WTC11 (cell line): ENCODE measurements at regions not wholly inside any gene's neighbourhood (a gene's known extent, or its start where the extent isn't known, plus 50 kb on each side); places are given as distances from the start of the nearest gene placed in this dataset.
A peak's percentile ranks its signal among the peaks of the same experiment; 100 is the strongest.

Experiments used
- ATAC-seq: fragments of 200-7000 bp; cut with Tn5 transposase; 2 replicates; pipeline ENCODE4 v1.10.0; 2021; ENCODE audit warnings: mild to moderate bottlenecking, moderate library complexity
- CTCF ChIA-PET: fragments of 300-600 bp; sonication (Branson Sonifier 250); formaldehyde crosslinking; loops from one replicate; lab custom pipeline; 2021; ENCODE audit warnings: antibody characterized with exemption; lab: Charles Lee
- POLR2A ChIA-PET: fragments of 350-600 bp; sonication (Branson Sonifier 250); formaldehyde crosslinking; loops from one replicate; lab custom pipeline; 2021; ENCODE audit warnings: antibody characterized with exemption; lab: Charles Lee
- DNase-seq: peaks from one replicate; pipeline ENCODE4 v3.0.0; 2021; ENCODE audit warnings: low spot score
- H3K27ac Mint-ChIP-seq: 2 replicates; pipeline ENCODE4 v1.8.0; 2021; ENCODE audit warnings: mixed read lengths
- H3K27me3 Mint-ChIP-seq: 2 replicates; pipeline ENCODE4 v1.8.0; 2021; ENCODE audit warnings: low read depth, mild to moderate bottlenecking, moderate library complexity, mixed read lengths
- H3K36me3 Mint-ChIP-seq: 2 replicates; pipeline ENCODE4 v1.8.0; 2021; ENCODE audit warnings: mixed read lengths
- H3K4me1 Mint-ChIP-seq: 2 replicates; pipeline ENCODE4 v1.8.0; 2022; ENCODE audit warnings: mixed read lengths
- H3K4me3 Mint-ChIP-seq: 2 replicates; pipeline ENCODE4 v1.8.0; 2021; ENCODE audit warnings: mild to moderate bottlenecking, moderate library complexity, mixed read lengths
- H3K9me3 Mint-ChIP-seq: 2 replicates; pipeline ENCODE4 v1.8.0; 2021; ENCODE audit warnings: mixed read lengths
- AFF4 ChIP-seq: sonication (generic); formaldehyde crosslinking; IDR thresholded peaks from 2 replicates; pipeline ENCODE4 v1.8.1; 2023; ENCODE audit warnings: mild to moderate bottlenecking, missing genetic modification reagents, borderline replicate concordance
- CBFB ChIP-seq: sonication (generic); formaldehyde crosslinking; IDR thresholded peaks from 2 replicates; pipeline ENCODE4 v1.8.1; 2022; ENCODE audit warnings: mild to moderate bottlenecking, low read depth, missing genetic modification reagents
- FOXJ3 ChIP-seq: sonication (generic); formaldehyde crosslinking; IDR thresholded peaks from 2 replicates; pipeline ENCODE4 v1.9.0; 2021; ENCODE audit warnings: missing genetic modification reagents, mild to moderate bottlenecking, borderline replicate concordance
- HMGA2 ChIP-seq: fragments of 250-450 bp; sonication (Bioruptor Pico); IDR thresholded peaks from 2 replicates; pipeline ENCODE4 v1.4.0; 2021; ENCODE audit warnings: mild to moderate bottlenecking, moderate library complexity
- IRF2 ChIP-seq: sonication (generic); formaldehyde crosslinking; IDR thresholded peaks from 2 replicates; pipeline ENCODE4 v1.8.0; 2022; ENCODE audit warnings: low read depth, missing genetic modification reagents, borderline replicate concordance
- MYBL2 ChIP-seq: sonication (generic); formaldehyde crosslinking; IDR thresholded peaks from 2 replicates; pipeline ENCODE4 v1.8.1; 2023; ENCODE audit warnings: mild to moderate bottlenecking, moderate library complexity, missing genetic modification reagents
- NR1H2 ChIP-seq: sonication (generic); formaldehyde crosslinking; IDR thresholded peaks from 2 replicates; pipeline ENCODE4 v1.9.0; 2021; ENCODE audit warnings: mild to moderate bottlenecking, moderate library complexity, missing genetic modification reagents
- NR3C1 ChIP-seq: sonication (generic); formaldehyde crosslinking; conservative IDR thresholded peaks from 2 replicates; pipeline ENCODE4 v1.8.1; 2023; ENCODE audit warnings: low read depth, mild to moderate bottlenecking, missing genetic modification reagents
- SMAD3 ChIP-seq: sonication (generic); formaldehyde crosslinking; IDR thresholded peaks from 2 replicates; pipeline ENCODE4 v1.8.0; 2022; ENCODE audit warnings: missing genetic modification reagents, mild to moderate bottlenecking, borderline replicate concordance
- SOX15 ChIP-seq: fragments of 250-450 bp; sonication (Bioruptor Pico); IDR thresholded peaks from 2 replicates; pipeline ENCODE4 v1.9.0; 2021; ENCODE audit warnings: mild to moderate bottlenecking
- TEAD1 ChIP-seq: sonication (generic); formaldehyde crosslinking; IDR thresholded peaks from 2 replicates; pipeline ENCODE4 v1.8.0; 2022; ENCODE audit warnings: mild to moderate bottlenecking, missing genetic modification reagents
- ZBTB43 ChIP-seq: sonication (generic); formaldehyde crosslinking; IDR thresholded peaks from 2 replicates; pipeline ENCODE4 v1.8.1; 2023; ENCODE audit warnings: mild to moderate bottlenecking, missing genetic modification reagents
- ZNF671 ChIP-seq: fragments of 250-450 bp; sonication (Bioruptor Pico); IDR thresholded peaks from 2 replicates; pipeline ENCODE4 v1.8.0; 2021; ENCODE audit warnings: mild to moderate bottlenecking
- TF ChIP-seq, protein P1 (sequence below): sonication (generic); formaldehyde crosslinking; IDR thresholded peaks from 2 replicates; pipeline ENCODE4 v1.8.1; 2023; ENCODE audit warnings: mild to moderate bottlenecking, missing genetic modification reagents, moderate library complexity
- TF ChIP-seq, protein P2 (sequence below): sonication (generic); formaldehyde crosslinking; IDR thresholded peaks from 2 replicates; pipeline ENCODE4 v1.8.0; 2023; ENCODE audit warnings: missing genetic modification reagents
- TF ChIP-seq, protein P3 (sequence below): fragments of 250-450 bp; sonication (Bioruptor Pico); conservative IDR thresholded peaks from 2 replicates; pipeline ENCODE4 v1.9.0; 2021; ENCODE audit warnings: mild to moderate bottlenecking

GRCh38 chr6:40287296-40287850, 299.8 kb downstream of the LRFN2 start:
- no peak overlapping the region for H3K27ac Mint-ChIP-seq
- no peak for DNase-seq
- TF ChIP-seq HMGA2 (CRISPR knock-in tag) = no peak
- CTCF ChIA-PET = interaction anchor here (1.7 to 1.9 kb wide), 2 partner anchors 21 to 123 kb away, joined by 7 to 10 read pairs; no protein-coding TSS in a partner anchor
- H3K9me3 Mint-ChIP-seq = peaks cover 5% of the 10 kb centered on the region; the same call in 1 of the 2 replicates
- peaks cover 2% of the 10 kb centered on the region; the same call in 1 of the 2 replicates for H3K36me3 Mint-ChIP-seq
- no peaks in the 10 kb centered on the region; the same call in none of the 2 replicates for H3K27me3 Mint-ChIP-seq
- no peak for ATAC-seq
- peaks cover 85% of the 10 kb centered on the region for H3K4me1 Mint-ChIP-seq
- POLR2A ChIA-PET = no interaction called here
- peak overlapping the region; percentile 25; the same call in 1 of the 2 replicates for H3K4me3 Mint-ChIP-seq

GRCh38 chr6:40286721-40287120, 300.4 kb downstream of the LRFN2 start:
- ChIA-PET POLR2A (interaction anchor here (1.2 kb wide), 1 partner anchor 11 kb away, joined by 3 read pairs; no protein-coding TSS in a partner anchor), CTCF (interaction anchor here (0.9 to 1.9 kb wide), 8 partner anchors 8 to 924 kb away, joined by 3 to 10 read pairs (median 5); no protein-coding TSS in a partner anchor)
- H3K9me3 Mint-ChIP-seq = peaks cover 5% of the 10 kb centered on the region; the same call in 1 of the 2 replicates
- peaks cover 78% of the 10 kb centered on the region for H3K4me1 Mint-ChIP-seq
- ATAC-seq (peak; percentile 63), DNase-seq (peak; percentile 29)
- no peaks in the 10 kb centered on the region; the same call in none of the 2 replicates for H3K27me3 Mint-ChIP-seq
- H3K4me3 Mint-ChIP-seq = peak overlapping the region; percentile 59
- H3K27ac Mint-ChIP-seq = peak overlapping the region; percentile 73; the same call in 1 of the 2 replicates
- TF ChIP-seq AFF4 (CRISPR knock-in tag) (no peak), ZBTB43 (CRISPR knock-in tag) (no peak), SOX15 (CRISPR knock-in tag) (no peak), TEAD1 (CRISPR knock-in tag) (no peak), MYBL2 (CRISPR knock-in tag) (no peak), CBFB (CRISPR knock-in tag) (no peak), SMAD3 (no peak), NR1H2 (CRISPR knock-in tag) (no peak), IRF2 (CRISPR knock-in tag) (no peak), ZNF671 (CRISPR knock-in tag) (no peak), NR3C1 (CRISPR knock-in tag) (no peak), FOXJ3 (CRISPR knock-in tag) (no peak)
- TF ChIP-seq, protein P1, sequence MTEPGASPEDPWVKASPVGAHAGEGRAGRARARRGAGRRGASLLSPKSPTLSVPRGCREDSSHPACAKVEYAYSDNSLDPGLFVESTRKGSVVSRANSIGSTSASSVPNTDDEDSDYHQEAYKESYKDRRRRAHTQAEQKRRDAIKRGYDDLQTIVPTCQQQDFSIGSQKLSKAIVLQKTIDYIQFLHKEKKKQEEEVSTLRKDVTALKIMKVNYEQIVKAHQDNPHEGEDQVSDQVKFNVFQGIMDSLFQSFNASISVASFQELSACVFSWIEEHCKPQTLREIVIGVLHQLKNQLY (CRISPR knock-in tag) = no peak
- TF ChIP-seq, protein P2, sequence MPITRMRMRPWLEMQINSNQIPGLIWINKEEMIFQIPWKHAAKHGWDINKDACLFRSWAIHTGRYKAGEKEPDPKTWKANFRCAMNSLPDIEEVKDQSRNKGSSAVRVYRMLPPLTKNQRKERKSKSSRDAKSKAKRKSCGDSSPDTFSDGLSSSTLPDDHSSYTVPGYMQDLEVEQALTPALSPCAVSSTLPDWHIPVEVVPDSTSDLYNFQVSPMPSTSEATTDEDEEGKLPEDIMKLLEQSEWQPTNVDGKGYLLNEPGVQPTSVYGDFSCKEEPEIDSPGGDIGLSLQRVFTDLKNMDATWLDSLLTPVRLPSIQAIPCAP (CRISPR knock-in tag) = no peak
- TF ChIP-seq, protein P3, sequence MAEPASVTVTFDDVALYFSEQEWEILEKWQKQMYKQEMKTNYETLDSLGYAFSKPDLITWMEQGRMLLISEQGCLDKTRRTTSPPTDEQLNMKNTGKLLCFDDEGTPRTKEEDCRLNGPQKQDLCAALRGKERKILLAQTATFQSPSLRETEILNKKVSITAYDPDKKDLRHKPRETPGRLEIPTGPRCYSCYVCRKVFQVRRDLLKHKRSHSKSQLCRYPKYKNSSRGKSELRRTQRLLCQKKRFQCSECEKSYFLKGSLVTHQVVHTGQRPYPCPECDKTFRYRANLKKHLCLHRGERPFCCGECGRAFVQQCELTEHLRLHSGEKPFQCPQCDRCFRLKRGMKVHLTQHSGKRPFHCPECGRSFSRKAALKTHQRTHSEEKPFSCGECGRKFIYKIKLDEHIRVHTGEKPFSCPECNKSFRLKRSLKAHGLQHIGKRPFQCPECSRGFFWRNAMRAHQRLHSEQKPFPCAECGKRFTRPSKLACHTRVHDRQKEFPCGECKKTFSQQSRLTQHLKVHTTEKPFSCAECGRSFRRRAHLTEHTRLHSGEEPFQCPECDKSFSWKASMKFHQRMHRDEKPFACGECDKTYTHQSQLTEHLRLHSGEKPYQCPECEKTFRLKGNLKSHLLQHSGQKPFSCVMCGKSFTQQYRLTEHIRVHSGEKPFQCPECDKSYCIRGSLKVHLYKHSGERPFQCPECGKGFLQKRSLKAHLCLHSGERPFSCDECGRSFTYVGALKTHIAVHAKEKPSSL = no peak
- peaks cover 2% of the 10 kb centered on the region; the same call in 1 of the 2 replicates for H3K36me3 Mint-ChIP-seq
